Karpas-422 (cell line): ENCODE measurements at regions not wholly inside any gene's neighbourhood (a gene's known extent, or its start where the extent isn't known, plus 50 kb on each side); places are given as distances from the start of the nearest gene placed in this dataset.
"Not testable (repeated sequence)": the region's sequence is repeated elsewhere in the genome, so short reads cannot be mapped to it uniquely, and the experiment has no call there.

Source experiments
- DNase-seq: peaks from one replicate; pipeline ENCODE4 v3.0.0-alpha.2; 2015
- H2AFZ ChIP-seq: fragments of 200-600 bp; sonication (generic); 2 replicates; pipeline ENCODE4 v1.6.1; 2014; ENCODE audit warnings: antibody characterized with exemption, low read length, mixed read lengths
- H3K27ac ChIP-seq: fragments of 200-600 bp; sonication (generic); 2 replicates; pipeline ENCODE4 v1.5.1; 2014; ENCODE audit warnings: mild to moderate bottlenecking, low read length, moderate library complexity
- H3K27me3 ChIP-seq: fragments of 200-600 bp; sonication (generic); 2 replicates; pipeline ENCODE4 v1.6.1; 2014; ENCODE audit warnings: low read length, mixed read lengths
- H3K36me3 ChIP-seq: fragments of 200-600 bp; sonication (generic); 2 replicates; pipeline ENCODE4 v1.6.1; 2014; ENCODE audit warnings: low read length, mixed read lengths; ENCODE audit not compliant: insufficient read depth
- H3K4me1 ChIP-seq: fragments of 200-600 bp; sonication (generic); 2 replicates; pipeline ENCODE4 v1.6.1; 2014; ENCODE audit warnings: mild to moderate bottlenecking, low read length, mixed read lengths
- H3K4me2 ChIP-seq: fragments of 200-600 bp; sonication (generic); 2 replicates; pipeline ENCODE4 v1.6.1; 2014; ENCODE audit warnings: low read length, low read depth, mild to moderate bottlenecking; ENCODE audit not compliant: poor library complexity, severe bottlenecking
- H3K4me3 ChIP-seq: fragments of 200-600 bp; sonication (generic); 2 replicates; pipeline ENCODE4 v1.5.1; 2014; ENCODE audit warnings: mild to moderate bottlenecking, antibody characterized with exemption, low read length, mixed read lengths
- H3K79me2 ChIP-seq: fragments of 200-600 bp; sonication (generic); 2 replicates; pipeline ENCODE4 v1.6.1; 2014; ENCODE audit warnings: mild to moderate bottlenecking, low read length, mixed read lengths
- H3K9ac ChIP-seq: fragments of 200-600 bp; sonication (generic); 2 replicates; pipeline ENCODE4 v1.6.0; 2014; ENCODE audit warnings: low read length
- H3K9me2 ChIP-seq: fragments of 200-600 bp; sonication (generic), shearing (Covaris generic); replicated peaks from 2 replicates; pipeline ENCODE4 v1.6.0; 2014; ENCODE audit warnings: mild to moderate bottlenecking, low read length, moderate library complexity; ENCODE audit not compliant: insufficient read depth
- H3K9me3 ChIP-seq: fragments of 300-700, 200-600 bp; sonication (generic); 2 replicates; pipeline ENCODE4 v1.6.1; 2014; ENCODE audit warnings: low read length, mixed read lengths
- H4K20me1 ChIP-seq: fragments of 200-600 bp; sonication (generic); 2 replicates; pipeline ENCODE4 v1.6.1; 2014; ENCODE audit warnings: mild to moderate bottlenecking, antibody characterized with exemption, low read length, low read depth; ENCODE audit not compliant: insufficient read depth

GRCh38 chr2:89756616-89757015, 1065.1 kb downstream of the RPIA start:
- not testable (repeated sequence) for H3K4me2 ChIP-seq, H3K9ac ChIP-seq, H3K79me2 ChIP-seq, H2AFZ ChIP-seq, H3K27me3 ChIP-seq, H4K20me1 ChIP-seq, H3K27ac ChIP-seq, H3K9me2 ChIP-seq, H3K9me3 ChIP-seq, H3K4me3 ChIP-seq, H3K36me3 ChIP-seq, H3K4me1 ChIP-seq, DNase-seq

- not testable (repeated sequence) for H3K79me2 ChIP-seq, H3K27me3 ChIP-seq, H2AFZ ChIP-seq, H4K20me1 ChIP-seq, H3K9me2 ChIP-seq, H3K4me3 ChIP-seq, DNase-seq, H3K27ac ChIP-seq, H3K9ac ChIP-seq, H3K36me3 ChIP-seq, H3K9me3 ChIP-seq, H3K4me2 ChIP-seq, H3K4me1 ChIP-seq
These were observed 1067.0 kb downstream of the RPIA start for GRCh38 chr2:89758332-89759026.

GRCh38 chr2:89760762-89761161, 1069.3 kb downstream of the RPIA start:
- H2AFZ ChIP-seq, H3K9ac ChIP-seq, H3K9me2 ChIP-seq, H4K20me1 ChIP-seq, H3K79me2 ChIP-seq, H3K4me3 ChIP-seq, H3K4me2 ChIP-seq, H3K27ac ChIP-seq, H3K9me3 ChIP-seq, DNase-seq, H3K4me1 ChIP-seq, H3K36me3 ChIP-seq, H3K27me3 ChIP-seq: not testable (repeated sequence)

GRCh38 chr2:89761171-89761570, 1069.7 kb downstream of the RPIA start:
- not testable (repeated sequence) for H2AFZ ChIP-seq, H3K79me2 ChIP-seq, H3K36me3 ChIP-seq, H3K9ac ChIP-seq, H3K27ac ChIP-seq, H3K27me3 ChIP-seq, DNase-seq, H3K4me1 ChIP-seq, H3K9me3 ChIP-seq, H4K20me1 ChIP-seq, H3K4me2 ChIP-seq, H3K4me3 ChIP-seq, H3K9me2 ChIP-seq

GRCh38 chr2:89761863-89762262, 1070.4 kb downstream of the RPIA start:
- H3K36me3 ChIP-seq, H3K27ac ChIP-seq, H3K4me1 ChIP-seq, H3K79me2 ChIP-seq, H2AFZ ChIP-seq, H3K4me2 ChIP-seq, H3K27me3 ChIP-seq, H3K4me3 ChIP-seq, H3K9ac ChIP-seq, H4K20me1 ChIP-seq, H3K9me3 ChIP-seq, H3K9me2 ChIP-seq, DNase-seq: not testable (repeated sequence)

GRCh38 chr2:89762461-89763253, 1071.2 kb downstream of the RPIA start:
- not testable (repeated sequence) for H3K79me2 ChIP-seq, H4K20me1 ChIP-seq, H3K9me3 ChIP-seq, H3K4me2 ChIP-seq, H3K36me3 ChIP-seq, H3K9me2 ChIP-seq, H3K4me3 ChIP-seq, H3K4me1 ChIP-seq, H3K9ac ChIP-seq, H3K27ac ChIP-seq, H2AFZ ChIP-seq, H3K27me3 ChIP-seq, DNase-seq

- Histone ChIP-seq H3K9me3 (no peaks in the 10 kb centered on the region), H3K4me1 (no peaks in the 10 kb centered on the region), H3K27me3 (no peaks in the 10 kb centered on the region), H3K79me2 (no peaks in the 10 kb centered on the region), H3K27ac (no peak overlapping the region), H3K4me3 (no peak overlapping the region), H3K4me2 (no peak overlapping the region), H3K9ac (no peak overlapping the region), H3K36me3 (no peaks in the 10 kb centered on the region), H4K20me1 (no peaks in the 10 kb centered on the region), H3K9me2 (no peaks in the 10 kb centered on the region), H2AFZ (no peak overlapping the region)
- peak; percentile 56 for DNase-seq
These were observed 1071.7 kb downstream of the RPIA start for GRCh38 chr2:89763254-89763580.

GRCh38 chr2:89763581-89764485, 1072.4 kb downstream of the RPIA start:
- Histone ChIP-seq H3K9me2 (no peaks in the 10 kb centered on the region), H2AFZ (no peak overlapping the region), H4K20me1 (no peaks in the 10 kb centered on the region), H3K4me2 (no peak overlapping the region), H3K9ac (no peak overlapping the region), H3K4me3 (no peak overlapping the region), H3K36me3 (no peaks in the 10 kb centered on the region), H3K27ac (no peak overlapping the region), H3K4me1 (no peaks in the 10 kb centered on the region), H3K79me2 (no peaks in the 10 kb centered on the region), H3K27me3 (no peaks in the 10 kb centered on the region), H3K9me3 (no peaks in the 10 kb centered on the region)
- DNase-seq, result no peak
